ENCODE measurements at regions not wholly inside any gene's neighbourhood (a gene's known extent, or its start where the extent isn't known, plus 50 kb on each side); places are given as distances from the start of the nearest gene placed in this dataset.

DNA sequence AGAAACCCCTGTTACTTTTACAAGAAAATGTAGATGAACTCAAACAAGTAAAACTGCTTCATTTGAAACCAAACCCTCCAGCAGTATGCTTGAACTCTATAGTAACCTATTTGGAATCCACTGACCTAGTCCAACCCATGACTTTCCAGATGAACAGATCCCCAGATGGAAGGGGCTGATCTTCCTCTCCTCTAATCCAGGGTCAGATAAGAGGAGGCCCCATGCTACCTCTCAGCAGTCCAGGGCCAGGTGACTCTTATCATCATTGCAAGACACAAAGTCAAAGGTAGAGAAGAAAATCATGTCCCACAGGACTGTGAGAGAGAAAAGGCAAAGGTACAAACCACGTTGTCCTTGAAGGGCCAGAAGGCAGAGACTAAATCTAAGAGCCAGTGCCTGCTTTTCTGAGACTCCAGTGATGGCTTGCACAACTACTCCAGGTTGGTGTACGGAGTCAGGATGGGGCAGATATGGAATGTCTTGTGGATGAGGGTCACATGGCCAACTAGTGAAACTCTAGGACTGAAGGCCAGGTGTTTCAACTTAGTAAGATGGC lies 81.4 kb upstream of the MYLIP start:
- TF ChIP-seq, protein P1, sequence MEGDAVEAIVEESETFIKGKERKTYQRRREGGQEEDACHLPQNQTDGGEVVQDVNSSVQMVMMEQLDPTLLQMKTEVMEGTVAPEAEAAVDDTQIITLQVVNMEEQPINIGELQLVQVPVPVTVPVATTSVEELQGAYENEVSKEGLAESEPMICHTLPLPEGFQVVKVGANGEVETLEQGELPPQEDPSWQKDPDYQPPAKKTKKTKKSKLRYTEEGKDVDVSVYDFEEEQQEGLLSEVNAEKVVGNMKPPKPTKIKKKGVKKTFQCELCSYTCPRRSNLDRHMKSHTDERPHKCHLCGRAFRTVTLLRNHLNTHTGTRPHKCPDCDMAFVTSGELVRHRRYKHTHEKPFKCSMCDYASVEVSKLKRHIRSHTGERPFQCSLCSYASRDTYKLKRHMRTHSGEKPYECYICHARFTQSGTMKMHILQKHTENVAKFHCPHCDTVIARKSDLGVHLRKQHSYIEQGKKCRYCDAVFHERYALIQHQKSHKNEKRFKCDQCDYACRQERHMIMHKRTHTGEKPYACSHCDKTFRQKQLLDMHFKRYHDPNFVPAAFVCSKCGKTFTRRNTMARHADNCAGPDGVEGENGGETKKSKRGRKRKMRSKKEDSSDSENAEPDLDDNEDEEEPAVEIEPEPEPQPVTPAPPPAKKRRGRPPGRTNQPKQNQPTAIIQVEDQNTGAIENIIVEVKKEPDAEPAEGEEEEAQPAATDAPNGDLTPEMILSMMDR (IDR thresholded peaks at IDR 0.05; ENCODE audit: low read depth, low read length, poor library complexity, severe bottlenecking): no peak
- TF ChIP-seq EZH2phosphoT487 (IDR thresholded peaks at IDR 0.05; ENCODE audit: borderline replicate concordance, low read length): no peak

All from DOHH2 (cell line).